ENCODE measurements at regions not wholly inside any gene's neighbourhood (a gene's known extent, or its start where the extent isn't known, plus 50 kb on each side); places are given as distances from the start of the nearest gene placed in this dataset.

- WGBS = 98% methylated on average over 2 of the region's 2 CpGs
- no peak overlapping the region for H3K27ac ChIP-seq (ENCODE audit: low read depth in 1 of 2, low read length in 1 of 2)
- no peaks in the 10 kb centered on the region for H3K9me3 ChIP-seq (ENCODE audit: control insufficient read depth in 2 of 2, insufficient read depth in 1 of 2, low read length in 1 of 2)
- no peak for DNase-seq (ENCODE audit: low read depth in 6 of 9, low spot score in 9 of 9)
- H3K4me1 ChIP-seq (ENCODE audit: control insufficient read depth in 2 of 2, insufficient read depth in 2 of 2, low read length in 2 of 2) = no peaks in the 10 kb centered on the region
- no peaks in the 10 kb centered on the region for H3K27me3 ChIP-seq (ENCODE audit: control insufficient read depth in 2 of 2, insufficient read depth in 1 of 2, low read length in 1 of 2)
- H3K4me3 ChIP-seq (ENCODE audit: low read length in 2 of 2) = no peak overlapping the region
- H3K36me3 ChIP-seq (ENCODE audit: control insufficient read depth in 2 of 2, insufficient read depth in 2 of 2, low read length in 1 of 2) = no peaks in the 10 kb centered on the region
Observed at GRCh38 chr10:113335592-113335991, 217.3 kb upstream of the HABP2 start.

DNA sequence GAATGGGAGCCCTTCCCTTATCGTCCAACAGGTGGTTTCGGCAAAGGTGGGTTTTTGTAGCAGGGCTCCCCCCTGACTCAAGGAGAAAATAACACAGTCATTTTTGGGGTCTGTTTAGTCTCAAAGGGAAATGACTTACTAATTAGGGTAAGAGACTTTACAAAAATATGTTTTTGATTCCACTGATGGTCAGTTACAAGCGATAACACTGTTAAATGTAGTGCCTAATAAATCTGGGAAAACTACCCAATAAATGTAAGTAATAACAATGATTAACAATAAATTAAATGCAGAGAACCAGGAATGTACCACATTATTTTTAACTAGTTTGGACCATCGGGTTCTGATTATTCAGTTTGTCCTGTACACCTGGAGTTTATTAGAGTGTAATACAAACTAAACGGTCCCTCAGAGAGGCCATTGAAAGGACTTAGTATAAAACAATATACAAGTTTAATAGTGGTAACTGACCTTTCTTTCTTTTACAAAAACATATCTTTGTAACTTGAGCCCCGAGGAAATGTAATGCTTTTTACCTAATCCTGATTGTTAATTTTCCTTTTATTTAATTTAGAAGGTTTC is 216.2 kb upstream of the HABP2 start:
- no peak overlapping the region for H3K4me3 ChIP-seq (ENCODE audit: low read length in 2 of 2)
- H3K27ac ChIP-seq (ENCODE audit: low read depth in 1 of 2, low read length in 1 of 2) = no peak overlapping the region

DNA sequence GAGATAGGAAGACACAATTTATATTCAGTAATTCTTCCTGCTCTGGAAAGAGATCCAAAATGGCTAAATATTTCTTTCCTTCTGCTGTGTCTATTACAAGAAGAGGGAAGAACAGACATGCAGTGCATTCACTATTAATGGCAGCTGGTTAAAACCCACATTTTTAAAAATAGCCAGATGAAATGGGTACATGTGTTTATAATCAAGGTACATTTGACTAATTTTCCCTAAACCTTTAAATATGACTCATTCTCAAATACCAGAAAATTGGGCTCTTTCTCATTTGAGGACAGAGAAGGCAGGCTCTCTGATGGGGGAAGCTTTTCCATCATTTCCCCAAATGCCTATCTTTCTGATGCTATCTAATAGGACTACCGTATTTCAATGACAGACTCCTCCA is 215.7 kb upstream of the HABP2 start:
- H3K36me3 ChIP-seq (ENCODE audit: control insufficient read depth in 2 of 2, insufficient read depth in 2 of 2, low read length in 1 of 2) = no peaks in the 10 kb centered on the region
- H3K4me1 ChIP-seq (ENCODE audit: control insufficient read depth in 2 of 2, insufficient read depth in 2 of 2, low read length in 2 of 2) = no peaks in the 10 kb centered on the region
- H3K9me3 ChIP-seq (ENCODE audit: control insufficient read depth in 2 of 2, insufficient read depth in 1 of 2, low read length in 1 of 2) = no peaks in the 10 kb centered on the region
- 96% methylated on average over 1 of the region's 1 CpG for WGBS
- no peak for DNase-seq (ENCODE audit: low read depth in 6 of 9, low spot score in 9 of 9)
- no peak overlapping the region for H3K4me3 ChIP-seq (ENCODE audit: low read length in 2 of 2)
- no peaks in the 10 kb centered on the region for H3K27me3 ChIP-seq (ENCODE audit: control insufficient read depth in 2 of 2, insufficient read depth in 1 of 2, low read length in 1 of 2)
- no peak overlapping the region for H3K27ac ChIP-seq (ENCODE audit: low read depth in 1 of 2, low read length in 1 of 2)

More for the DNA sequence above, 216.2 kb upstream of the HABP2 start:
- DNase-seq (ENCODE audit: low read depth in 6 of 9, low spot score in 9 of 9) = no peak
- Histone ChIP-seq H3K36me3 (ENCODE audit: control insufficient read depth in 2 of 2, insufficient read depth in 2 of 2, low read length in 1 of 2) (no peaks in the 10 kb centered on the region), H3K4me1 (ENCODE audit: control insufficient read depth in 2 of 2, insufficient read depth in 2 of 2, low read length in 2 of 2) (no peaks in the 10 kb centered on the region), H3K9me3 (ENCODE audit: control insufficient read depth in 2 of 2, insufficient read depth in 1 of 2, low read length in 1 of 2) (no peaks in the 10 kb centered on the region), H3K27me3 (ENCODE audit: control insufficient read depth in 2 of 2, insufficient read depth in 1 of 2, low read length in 1 of 2) (no peaks in the 10 kb centered on the region)
- 97% methylated on average over 6 of the region's 6 CpGs for WGBS

DNA sequence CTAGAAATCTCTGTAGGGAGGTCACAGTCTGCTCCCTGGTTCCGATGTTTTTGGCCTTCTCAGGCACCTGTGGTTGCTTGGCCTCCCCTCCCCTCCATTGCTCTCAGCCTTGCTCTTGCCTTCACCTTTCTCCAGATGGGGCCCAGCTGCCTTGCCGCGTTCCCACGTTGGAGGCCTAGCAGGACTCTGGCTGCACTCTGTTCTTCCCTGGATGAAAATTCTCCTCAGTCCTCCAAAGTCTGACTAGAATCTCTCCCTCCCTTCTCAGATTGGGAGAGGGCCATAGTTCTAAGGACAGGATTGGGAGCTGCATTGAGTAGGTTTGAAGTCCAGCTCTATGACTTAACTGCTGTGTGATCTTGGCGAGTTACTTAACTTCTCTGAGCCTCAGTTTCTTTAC is 213.7 kb upstream of the HABP2 start:
- no peak overlapping the region for H3K27ac ChIP-seq (ENCODE audit: low read depth in 1 of 2, low read length in 1 of 2)
- H3K27me3 ChIP-seq (ENCODE audit: control insufficient read depth in 2 of 2, insufficient read depth in 1 of 2, low read length in 1 of 2) = no peaks in the 10 kb centered on the region
- H3K4me3 ChIP-seq (ENCODE audit: low read length in 2 of 2) = no peak overlapping the region
- no peaks in the 10 kb centered on the region for H3K36me3 ChIP-seq (ENCODE audit: control insufficient read depth in 2 of 2, insufficient read depth in 2 of 2, low read length in 1 of 2)
- WGBS = 96% methylated on average over 5 of the region's 5 CpGs
- no peaks in the 10 kb centered on the region for H3K9me3 ChIP-seq (ENCODE audit: control insufficient read depth in 2 of 2, insufficient read depth in 1 of 2, low read length in 1 of 2)
- DNase-seq (ENCODE audit: low read depth in 6 of 9, low spot score in 9 of 9) = no peak
- H3K4me1 ChIP-seq (ENCODE audit: control insufficient read depth in 2 of 2, insufficient read depth in 2 of 2, low read length in 2 of 2) = no peaks in the 10 kb centered on the region

GRCh38 chr10:113340282-113340681 is 212.6 kb upstream of the HABP2 start:
- H3K4me3 ChIP-seq (ENCODE audit: low read length in 2 of 2) = no peak overlapping the region
- DNase-seq (ENCODE audit: low read depth in 6 of 9, low spot score in 9 of 9) = no peak
- H3K36me3 ChIP-seq (ENCODE audit: control insufficient read depth in 2 of 2, insufficient read depth in 2 of 2, low read length in 1 of 2) = no peaks in the 10 kb centered on the region
- H3K27me3 ChIP-seq (ENCODE audit: control insufficient read depth in 2 of 2, insufficient read depth in 1 of 2, low read length in 1 of 2) = no peaks in the 10 kb centered on the region
- H3K27ac ChIP-seq (ENCODE audit: low read depth in 1 of 2, low read length in 1 of 2) = no peak overlapping the region
- H3K9me3 ChIP-seq (ENCODE audit: control insufficient read depth in 2 of 2, insufficient read depth in 1 of 2, low read length in 1 of 2) = no peaks in the 10 kb centered on the region
- 94% methylated on average over 5 of the region's 5 CpGs for WGBS
- H3K4me1 ChIP-seq (ENCODE audit: control insufficient read depth in 2 of 2, insufficient read depth in 2 of 2, low read length in 2 of 2) = no peaks in the 10 kb centered on the region

DNA sequence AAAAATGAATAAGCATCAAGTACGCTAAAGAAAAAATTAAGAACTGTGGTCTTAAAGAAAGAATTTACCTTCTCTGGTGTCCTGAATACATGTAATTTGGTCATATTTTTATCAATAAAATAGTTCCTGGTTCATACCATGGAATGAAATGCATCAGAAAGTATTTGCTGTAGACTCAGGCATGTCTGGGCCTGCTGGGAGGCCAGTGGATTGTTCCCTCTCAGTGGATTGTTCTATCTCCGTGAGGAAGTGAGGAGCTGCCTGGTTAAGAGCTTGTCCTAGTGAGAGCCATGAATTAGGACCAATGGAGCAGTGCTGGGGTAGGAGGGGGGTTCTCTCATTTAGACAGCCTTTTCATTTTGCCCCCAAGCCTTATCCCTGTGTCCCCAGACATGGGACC is 211.7 kb upstream of the HABP2 start:
- DNase-seq (ENCODE audit: low read depth in 6 of 9, low spot score in 9 of 9) = no peak
- Histone ChIP-seq H3K4me1 (ENCODE audit: control insufficient read depth in 2 of 2, insufficient read depth in 2 of 2, low read length in 2 of 2) (no peaks in the 10 kb centered on the region), H3K4me3 (ENCODE audit: low read length in 2 of 2) (no peak overlapping the region), H3K36me3 (ENCODE audit: control insufficient read depth in 2 of 2, insufficient read depth in 2 of 2, low read length in 1 of 2) (no peaks in the 10 kb centered on the region), H3K27ac (ENCODE audit: low read depth in 1 of 2, low read length in 1 of 2) (no peak overlapping the region), H3K27me3 (ENCODE audit: control insufficient read depth in 2 of 2, insufficient read depth in 1 of 2, low read length in 1 of 2) (no peaks in the 10 kb centered on the region), H3K9me3 (ENCODE audit: control insufficient read depth in 2 of 2, insufficient read depth in 1 of 2, low read length in 1 of 2) (no peaks in the 10 kb centered on the region)
- 96% methylated on average over 2 of the region's 2 CpGs for WGBS

GRCh38 chr10:113345826-113346624 is 206.8 kb upstream of the HABP2 start:
- DNase-seq (ENCODE audit: low read depth in 6 of 9, low spot score in 9 of 9) = no peak
- H3K27ac ChIP-seq (ENCODE audit: low read depth in 1 of 2, low read length in 1 of 2) = no peak overlapping the region
- no peak overlapping the region for H3K4me3 ChIP-seq (ENCODE audit: low read length in 2 of 2)
- no peaks in the 10 kb centered on the region for H3K27me3 ChIP-seq (ENCODE audit: control insufficient read depth in 2 of 2, insufficient read depth in 1 of 2, low read length in 1 of 2)
- no peaks in the 10 kb centered on the region for H3K9me3 ChIP-seq (ENCODE audit: control insufficient read depth in 2 of 2, insufficient read depth in 1 of 2, low read length in 1 of 2)
- H3K4me1 ChIP-seq (ENCODE audit: control insufficient read depth in 2 of 2, insufficient read depth in 2 of 2, low read length in 2 of 2) = no peaks in the 10 kb centered on the region
- H3K36me3 ChIP-seq (ENCODE audit: control insufficient read depth in 2 of 2, insufficient read depth in 2 of 2, low read length in 1 of 2) = no peaks in the 10 kb centered on the region
- 95% methylated on average over 7 of the region's 7 CpGs for WGBS

- H3K9me3 ChIP-seq (ENCODE audit: control insufficient read depth in 2 of 2, insufficient read depth in 1 of 2, low read length in 1 of 2) = no peaks in the 10 kb centered on the region
- peaks cover 0 to 5% of the 10 kb centered on the region in 2 donors for H3K36me3 ChIP-seq (ENCODE audit: control insufficient read depth in 2 of 2, insufficient read depth in 2 of 2, low read length in 1 of 2)
- DNase-seq (ENCODE audit: low read depth in 6 of 9, low spot score in 9 of 9) = no peak
- H3K27me3 ChIP-seq (ENCODE audit: control insufficient read depth in 2 of 2, insufficient read depth in 1 of 2, low read length in 1 of 2) = no peaks in the 10 kb centered on the region
- H3K27ac ChIP-seq (ENCODE audit: low read depth in 1 of 2, low read length in 1 of 2) = no peak overlapping the region
- no peak overlapping the region for H3K4me3 ChIP-seq (ENCODE audit: low read length in 2 of 2)
- WGBS = 94% methylated on average over 4 of the region's 4 CpGs
- no peaks in the 10 kb centered on the region for H3K4me1 ChIP-seq (ENCODE audit: control insufficient read depth in 2 of 2, insufficient read depth in 2 of 2, low read length in 2 of 2)
Observed at GRCh38 chr10:113347508-113347907, 205.3 kb upstream of the HABP2 start.

DNA sequence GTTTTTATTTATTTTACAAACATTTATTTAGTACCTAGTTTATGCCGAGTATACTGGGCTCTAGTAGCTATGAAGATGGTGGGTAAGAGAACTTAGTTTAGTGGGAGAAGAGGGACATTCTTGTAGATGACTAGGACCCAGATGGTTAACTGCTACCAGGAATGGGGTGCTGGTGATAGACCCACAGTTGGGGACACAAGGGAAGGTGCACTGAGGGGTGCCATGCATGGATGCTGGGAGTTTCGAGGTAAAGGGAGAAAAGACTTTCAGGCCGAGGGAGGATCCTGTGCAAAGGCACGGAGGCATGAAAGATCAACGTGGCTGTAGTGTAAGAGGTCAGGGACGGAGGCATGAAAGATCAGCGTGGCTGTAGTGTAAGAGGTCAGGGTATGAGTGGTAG is 204.2 kb upstream of the HABP2 start:
- Histone ChIP-seq H3K4me3 (ENCODE audit: low read length in 2 of 2) (no peak overlapping the region), H3K36me3 (ENCODE audit: control insufficient read depth in 2 of 2, insufficient read depth in 2 of 2, low read length in 1 of 2) (peaks cover 0 to 11% of the 10 kb centered on the region in 2 donors), H3K4me1 (ENCODE audit: control insufficient read depth in 2 of 2, insufficient read depth in 2 of 2, low read length in 2 of 2) (no peaks in the 10 kb centered on the region), H3K9me3 (ENCODE audit: control insufficient read depth in 2 of 2, insufficient read depth in 1 of 2, low read length in 1 of 2) (no peaks in the 10 kb centered on the region), H3K27ac (ENCODE audit: low read depth in 1 of 2, low read length in 1 of 2) (no peak overlapping the region), H3K27me3 (ENCODE audit: control insufficient read depth in 2 of 2, insufficient read depth in 1 of 2, low read length in 1 of 2) (no peaks in the 10 kb centered on the region)
- 97% methylated on average over 7 of the region's 7 CpGs for WGBS
- no peak for DNase-seq (ENCODE audit: low read depth in 6 of 9, low spot score in 9 of 9)
